ENCODE measurements at regions not wholly inside any gene's neighbourhood (a gene's known extent, or its start where the extent isn't known, plus 50 kb on each side); places are given as distances from the start of the nearest gene placed in this dataset.
"Not testable (repeated sequence)": the region's sequence is repeated elsewhere in the genome, so short reads cannot be mapped to it uniquely, and the experiment has no call there.

DNA sequence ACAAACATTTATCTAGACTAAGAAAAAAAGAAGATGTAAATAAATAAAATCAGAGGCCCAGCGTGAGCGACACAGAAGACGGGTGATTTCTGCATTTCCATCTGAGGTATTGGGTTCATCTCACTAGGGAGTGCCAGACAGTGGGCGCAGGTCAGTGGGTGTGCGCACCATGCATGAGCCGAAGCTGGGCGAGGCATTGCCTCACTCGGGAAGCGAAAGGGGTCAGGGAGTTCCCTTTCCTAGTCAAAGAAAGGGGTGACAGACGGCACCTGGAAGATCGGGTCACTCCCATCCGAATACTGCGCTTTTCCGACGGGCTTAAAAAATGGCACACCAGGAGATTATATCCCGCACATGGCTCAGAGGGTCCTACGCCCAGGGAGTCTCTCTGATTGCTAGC lies 79.5 kb upstream of the ABCD2 start:
- POLR2A ChIA-PET; ATAC-seq; DNase-seq (ENCODE audit: low spot score); CTCF ChIA-PET; H3K27me3 Mint-ChIP-seq (ENCODE audit: low read depth); H3K27ac Mint-ChIP-seq; H3K4me1 Mint-ChIP-seq; H3K4me3 Mint-ChIP-seq: not testable (repeated sequence)
- Mint-ChIP-seq H3K9me3 (peaks cover 41% of the 10 kb centered on the region), H3K36me3 (peaks cover 24% of the 10 kb centered on the region)

DNA sequence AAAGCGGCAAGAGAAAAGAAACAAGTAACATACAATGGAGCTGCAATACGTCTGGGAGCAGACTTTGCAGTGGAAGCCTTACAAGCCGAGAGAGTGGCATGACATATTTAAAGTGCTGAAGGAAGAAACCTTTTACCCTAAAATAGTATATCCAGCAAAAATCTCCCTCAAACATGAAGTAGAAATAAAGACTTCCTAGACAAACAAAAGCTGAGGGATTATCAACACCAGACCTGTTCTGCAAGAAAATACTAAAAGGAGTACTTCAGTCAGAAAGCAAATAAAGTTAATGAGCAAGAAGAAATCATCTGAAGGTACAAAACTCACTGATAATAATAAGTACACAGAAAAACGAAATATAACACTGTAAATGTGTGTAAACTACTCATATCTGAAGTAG lies 77.5 kb upstream of the ABCD2 start:
- TF ChIP-seq, protein P1, sequence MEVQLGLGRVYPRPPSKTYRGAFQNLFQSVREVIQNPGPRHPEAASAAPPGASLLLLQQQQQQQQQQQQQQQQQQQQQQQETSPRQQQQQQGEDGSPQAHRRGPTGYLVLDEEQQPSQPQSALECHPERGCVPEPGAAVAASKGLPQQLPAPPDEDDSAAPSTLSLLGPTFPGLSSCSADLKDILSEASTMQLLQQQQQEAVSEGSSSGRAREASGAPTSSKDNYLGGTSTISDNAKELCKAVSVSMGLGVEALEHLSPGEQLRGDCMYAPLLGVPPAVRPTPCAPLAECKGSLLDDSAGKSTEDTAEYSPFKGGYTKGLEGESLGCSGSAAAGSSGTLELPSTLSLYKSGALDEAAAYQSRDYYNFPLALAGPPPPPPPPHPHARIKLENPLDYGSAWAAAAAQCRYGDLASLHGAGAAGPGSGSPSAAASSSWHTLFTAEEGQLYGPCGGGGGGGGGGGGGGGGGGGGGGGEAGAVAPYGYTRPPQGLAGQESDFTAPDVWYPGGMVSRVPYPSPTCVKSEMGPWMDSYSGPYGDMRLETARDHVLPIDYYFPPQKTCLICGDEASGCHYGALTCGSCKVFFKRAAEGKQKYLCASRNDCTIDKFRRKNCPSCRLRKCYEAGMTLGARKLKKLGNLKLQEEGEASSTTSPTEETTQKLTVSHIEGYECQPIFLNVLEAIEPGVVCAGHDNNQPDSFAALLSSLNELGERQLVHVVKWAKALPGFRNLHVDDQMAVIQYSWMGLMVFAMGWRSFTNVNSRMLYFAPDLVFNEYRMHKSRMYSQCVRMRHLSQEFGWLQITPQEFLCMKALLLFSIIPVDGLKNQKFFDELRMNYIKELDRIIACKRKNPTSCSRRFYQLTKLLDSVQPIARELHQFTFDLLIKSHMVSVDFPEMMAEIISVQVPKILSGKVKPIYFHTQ (CRISPR knock-in tag; IDR thresholded peaks at IDR 0.05): no peak
- no peak for TF ChIP-seq CREB1 (CRISPR knock-in tag; IDR thresholded peaks at IDR 0.05)
- TF ChIP-seq ZNF423 (CRISPR knock-in tag; IDR thresholded peaks at IDR 0.05): no peak
- TF ChIP-seq, protein P2, sequence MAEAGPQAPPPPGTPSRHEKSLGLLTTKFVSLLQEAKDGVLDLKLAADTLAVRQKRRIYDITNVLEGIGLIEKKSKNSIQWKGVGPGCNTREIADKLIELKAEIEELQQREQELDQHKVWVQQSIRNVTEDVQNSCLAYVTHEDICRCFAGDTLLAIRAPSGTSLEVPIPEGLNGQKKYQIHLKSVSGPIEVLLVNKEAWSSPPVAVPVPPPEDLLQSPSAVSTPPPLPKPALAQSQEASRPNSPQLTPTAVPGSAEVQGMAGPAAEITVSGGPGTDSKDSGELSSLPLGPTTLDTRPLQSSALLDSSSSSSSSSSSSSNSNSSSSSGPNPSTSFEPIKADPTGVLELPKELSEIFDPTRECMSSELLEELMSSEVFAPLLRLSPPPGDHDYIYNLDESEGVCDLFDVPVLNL (CRISPR knock-in tag; IDR thresholded peaks at IDR 0.05; ENCODE audit: borderline replicate concordance, low read depth): no peak
- ATAC-seq (no peak), DNase-seq (ENCODE audit: low spot score) (no peak)
- POLR2A ChIA-PET: no interaction called here
- Mint-ChIP-seq H3K27me3 (ENCODE audit: low read depth) (no peaks in the 10 kb centered on the region), H3K9me3 (peaks cover 41% of the 10 kb centered on the region), H3K4me3 (no peak overlapping the region), H3K4me1 (no peaks in the 10 kb centered on the region), H3K27ac (no peak overlapping the region), H3K36me3 (peaks cover 24% of the 10 kb centered on the region)
- CTCF ChIA-PET: no interaction called here

DNA sequence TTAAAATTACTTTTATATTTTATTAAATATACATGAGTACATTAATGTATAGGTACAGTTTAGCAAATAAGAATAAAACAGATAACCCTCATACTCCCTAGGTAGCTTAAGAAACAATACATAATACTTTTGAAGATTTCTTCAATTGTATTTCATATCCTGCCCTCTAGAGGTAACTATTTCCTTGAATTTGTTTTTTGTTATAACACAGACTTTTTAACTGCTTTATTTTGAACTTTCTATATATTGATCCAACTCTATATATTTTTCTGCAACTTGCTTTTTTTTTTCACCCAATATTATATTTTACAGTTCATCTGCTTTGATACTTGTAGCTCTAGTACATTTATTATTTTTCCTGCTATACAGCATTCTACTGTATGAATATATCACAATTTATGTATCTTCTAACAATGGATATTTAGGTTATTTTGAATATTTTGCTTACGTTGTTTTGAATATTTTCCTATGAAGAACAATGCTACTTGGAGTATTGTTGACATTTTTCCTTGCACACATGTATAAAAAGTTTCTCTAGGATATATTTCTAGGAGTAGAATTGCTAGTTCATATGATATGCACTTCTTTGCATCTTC lies 72.8 kb upstream of the ABCD2 start:
- no peak overlapping the region for H3K4me3 Mint-ChIP-seq
- CTCF ChIA-PET: interaction anchor here (0.6 to 1.6 kb wide), 4 partner anchors 45 to 352 kb away, joined by 3 to 7 read pairs (median 4); partner anchors contain the start of gene ABCD2
- no peak for DNase-seq (ENCODE audit: low spot score)
- POLR2A ChIA-PET: no interaction called here
- no peak for ATAC-seq
- H3K36me3 Mint-ChIP-seq: peaks cover 2% of the 10 kb centered on the region
- no peaks in the 10 kb centered on the region for H3K27me3 Mint-ChIP-seq (ENCODE audit: low read depth)
- no peak overlapping the region for H3K27ac Mint-ChIP-seq
- peaks cover 13% of the 10 kb centered on the region for H3K9me3 Mint-ChIP-seq
- H3K4me1 Mint-ChIP-seq: no peaks in the 10 kb centered on the region
- TF ChIP-seq, protein P3, sequence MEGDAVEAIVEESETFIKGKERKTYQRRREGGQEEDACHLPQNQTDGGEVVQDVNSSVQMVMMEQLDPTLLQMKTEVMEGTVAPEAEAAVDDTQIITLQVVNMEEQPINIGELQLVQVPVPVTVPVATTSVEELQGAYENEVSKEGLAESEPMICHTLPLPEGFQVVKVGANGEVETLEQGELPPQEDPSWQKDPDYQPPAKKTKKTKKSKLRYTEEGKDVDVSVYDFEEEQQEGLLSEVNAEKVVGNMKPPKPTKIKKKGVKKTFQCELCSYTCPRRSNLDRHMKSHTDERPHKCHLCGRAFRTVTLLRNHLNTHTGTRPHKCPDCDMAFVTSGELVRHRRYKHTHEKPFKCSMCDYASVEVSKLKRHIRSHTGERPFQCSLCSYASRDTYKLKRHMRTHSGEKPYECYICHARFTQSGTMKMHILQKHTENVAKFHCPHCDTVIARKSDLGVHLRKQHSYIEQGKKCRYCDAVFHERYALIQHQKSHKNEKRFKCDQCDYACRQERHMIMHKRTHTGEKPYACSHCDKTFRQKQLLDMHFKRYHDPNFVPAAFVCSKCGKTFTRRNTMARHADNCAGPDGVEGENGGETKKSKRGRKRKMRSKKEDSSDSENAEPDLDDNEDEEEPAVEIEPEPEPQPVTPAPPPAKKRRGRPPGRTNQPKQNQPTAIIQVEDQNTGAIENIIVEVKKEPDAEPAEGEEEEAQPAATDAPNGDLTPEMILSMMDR (IDR thresholded peaks at IDR 0.05): no peak
- TF ChIP-seq, protein P4, sequence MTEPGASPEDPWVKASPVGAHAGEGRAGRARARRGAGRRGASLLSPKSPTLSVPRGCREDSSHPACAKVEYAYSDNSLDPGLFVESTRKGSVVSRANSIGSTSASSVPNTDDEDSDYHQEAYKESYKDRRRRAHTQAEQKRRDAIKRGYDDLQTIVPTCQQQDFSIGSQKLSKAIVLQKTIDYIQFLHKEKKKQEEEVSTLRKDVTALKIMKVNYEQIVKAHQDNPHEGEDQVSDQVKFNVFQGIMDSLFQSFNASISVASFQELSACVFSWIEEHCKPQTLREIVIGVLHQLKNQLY (CRISPR knock-in tag; IDR thresholded peaks at IDR 0.05): no peak
- TF ChIP-seq, protein P5, sequence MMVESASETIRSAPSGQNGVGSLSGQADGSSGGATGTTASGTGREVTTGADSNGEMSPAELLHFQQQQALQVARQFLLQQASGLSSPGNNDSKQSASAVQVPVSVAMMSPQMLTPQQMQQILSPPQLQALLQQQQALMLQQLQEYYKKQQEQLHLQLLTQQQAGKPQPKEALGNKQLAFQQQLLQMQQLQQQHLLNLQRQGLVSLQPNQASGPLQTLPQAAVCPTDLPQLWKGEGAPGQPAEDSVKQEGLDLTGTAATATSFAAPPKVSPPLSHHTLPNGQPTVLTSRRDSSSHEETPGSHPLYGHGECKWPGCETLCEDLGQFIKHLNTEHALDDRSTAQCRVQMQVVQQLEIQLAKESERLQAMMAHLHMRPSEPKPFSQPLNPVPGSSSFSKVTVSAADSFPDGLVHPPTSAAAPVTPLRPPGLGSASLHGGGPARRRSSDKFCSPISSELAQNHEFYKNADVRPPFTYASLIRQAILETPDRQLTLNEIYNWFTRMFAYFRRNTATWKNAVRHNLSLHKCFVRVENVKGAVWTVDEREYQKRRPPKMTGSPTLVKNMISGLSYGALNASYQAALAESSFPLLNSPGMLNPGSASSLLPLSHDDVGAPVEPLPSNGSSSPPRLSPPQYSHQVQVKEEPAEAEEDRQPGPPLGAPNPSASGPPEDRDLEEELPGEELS (CRISPR knock-in tag; IDR thresholded peaks at IDR 0.05): no peak
- TF ChIP-seq ZNF232 (CRISPR knock-in tag; IDR thresholded peaks at IDR 0.05): no peak
- TF ChIP-seq, protein P6, sequence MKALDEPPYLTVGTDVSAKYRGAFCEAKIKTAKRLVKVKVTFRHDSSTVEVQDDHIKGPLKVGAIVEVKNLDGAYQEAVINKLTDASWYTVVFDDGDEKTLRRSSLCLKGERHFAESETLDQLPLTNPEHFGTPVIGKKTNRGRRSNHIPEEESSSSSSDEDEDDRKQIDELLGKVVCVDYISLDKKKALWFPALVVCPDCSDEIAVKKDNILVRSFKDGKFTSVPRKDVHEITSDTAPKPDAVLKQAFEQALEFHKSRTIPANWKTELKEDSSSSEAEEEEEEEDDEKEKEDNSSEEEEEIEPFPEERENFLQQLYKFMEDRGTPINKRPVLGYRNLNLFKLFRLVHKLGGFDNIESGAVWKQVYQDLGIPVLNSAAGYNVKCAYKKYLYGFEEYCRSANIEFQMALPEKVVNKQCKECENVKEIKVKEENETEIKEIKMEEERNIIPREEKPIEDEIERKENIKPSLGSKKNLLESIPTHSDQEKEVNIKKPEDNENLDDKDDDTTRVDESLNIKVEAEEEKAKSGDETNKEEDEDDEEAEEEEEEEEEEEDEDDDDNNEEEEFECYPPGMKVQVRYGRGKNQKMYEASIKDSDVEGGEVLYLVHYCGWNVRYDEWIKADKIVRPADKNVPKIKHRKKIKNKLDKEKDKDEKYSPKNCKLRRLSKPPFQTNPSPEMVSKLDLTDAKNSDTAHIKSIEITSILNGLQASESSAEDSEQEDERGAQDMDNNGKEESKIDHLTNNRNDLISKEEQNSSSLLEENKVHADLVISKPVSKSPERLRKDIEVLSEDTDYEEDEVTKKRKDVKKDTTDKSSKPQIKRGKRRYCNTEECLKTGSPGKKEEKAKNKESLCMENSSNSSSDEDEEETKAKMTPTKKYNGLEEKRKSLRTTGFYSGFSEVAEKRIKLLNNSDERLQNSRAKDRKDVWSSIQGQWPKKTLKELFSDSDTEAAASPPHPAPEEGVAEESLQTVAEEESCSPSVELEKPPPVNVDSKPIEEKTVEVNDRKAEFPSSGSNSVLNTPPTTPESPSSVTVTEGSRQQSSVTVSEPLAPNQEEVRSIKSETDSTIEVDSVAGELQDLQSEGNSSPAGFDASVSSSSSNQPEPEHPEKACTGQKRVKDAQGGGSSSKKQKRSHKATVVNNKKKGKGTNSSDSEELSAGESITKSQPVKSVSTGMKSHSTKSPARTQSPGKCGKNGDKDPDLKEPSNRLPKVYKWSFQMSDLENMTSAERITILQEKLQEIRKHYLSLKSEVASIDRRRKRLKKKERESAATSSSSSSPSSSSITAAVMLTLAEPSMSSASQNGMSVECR (CRISPR knock-in tag; IDR thresholded peaks at IDR 0.05; ENCODE audit: borderline replicate concordance): no peak
- TF ChIP-seq, protein P7, sequence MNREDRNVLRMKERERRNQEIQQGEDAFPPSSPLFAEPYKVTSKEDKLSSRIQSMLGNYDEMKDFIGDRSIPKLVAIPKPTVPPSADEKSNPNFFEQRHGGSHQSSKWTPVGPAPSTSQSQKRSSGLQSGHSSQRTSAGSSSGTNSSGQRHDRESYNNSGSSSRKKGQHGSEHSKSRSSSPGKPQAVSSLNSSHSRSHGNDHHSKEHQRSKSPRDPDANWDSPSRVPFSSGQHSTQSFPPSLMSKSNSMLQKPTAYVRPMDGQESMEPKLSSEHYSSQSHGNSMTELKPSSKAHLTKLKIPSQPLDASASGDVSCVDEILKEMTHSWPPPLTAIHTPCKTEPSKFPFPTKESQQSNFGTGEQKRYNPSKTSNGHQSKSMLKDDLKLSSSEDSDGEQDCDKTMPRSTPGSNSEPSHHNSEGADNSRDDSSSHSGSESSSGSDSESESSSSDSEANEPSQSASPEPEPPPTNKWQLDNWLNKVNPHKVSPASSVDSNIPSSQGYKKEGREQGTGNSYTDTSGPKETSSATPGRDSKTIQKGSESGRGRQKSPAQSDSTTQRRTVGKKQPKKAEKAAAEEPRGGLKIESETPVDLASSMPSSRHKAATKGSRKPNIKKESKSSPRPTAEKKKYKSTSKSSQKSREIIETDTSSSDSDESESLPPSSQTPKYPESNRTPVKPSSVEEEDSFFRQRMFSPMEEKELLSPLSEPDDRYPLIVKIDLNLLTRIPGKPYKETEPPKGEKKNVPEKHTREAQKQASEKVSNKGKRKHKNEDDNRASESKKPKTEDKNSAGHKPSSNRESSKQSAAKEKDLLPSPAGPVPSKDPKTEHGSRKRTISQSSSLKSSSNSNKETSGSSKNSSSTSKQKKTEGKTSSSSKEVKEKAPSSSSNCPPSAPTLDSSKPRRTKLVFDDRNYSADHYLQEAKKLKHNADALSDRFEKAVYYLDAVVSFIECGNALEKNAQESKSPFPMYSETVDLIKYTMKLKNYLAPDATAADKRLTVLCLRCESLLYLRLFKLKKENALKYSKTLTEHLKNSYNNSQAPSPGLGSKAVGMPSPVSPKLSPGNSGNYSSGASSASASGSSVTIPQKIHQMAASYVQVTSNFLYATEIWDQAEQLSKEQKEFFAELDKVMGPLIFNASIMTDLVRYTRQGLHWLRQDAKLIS (CRISPR knock-in tag; IDR thresholded peaks at IDR 0.05; ENCODE audit: borderline replicate concordance): no peak
- TF ChIP-seq, protein P8, sequence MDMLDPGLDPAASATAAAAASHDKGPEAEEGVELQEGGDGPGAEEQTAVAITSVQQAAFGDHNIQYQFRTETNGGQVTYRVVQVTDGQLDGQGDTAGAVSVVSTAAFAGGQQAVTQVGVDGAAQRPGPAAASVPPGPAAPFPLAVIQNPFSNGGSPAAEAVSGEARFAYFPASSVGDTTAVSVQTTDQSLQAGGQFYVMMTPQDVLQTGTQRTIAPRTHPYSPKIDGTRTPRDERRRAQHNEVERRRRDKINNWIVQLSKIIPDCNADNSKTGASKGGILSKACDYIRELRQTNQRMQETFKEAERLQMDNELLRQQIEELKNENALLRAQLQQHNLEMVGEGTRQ (CRISPR knock-in tag; IDR thresholded peaks at IDR 0.05): no peak
- TF ChIP-seq SMAD3 (CRISPR knock-in tag; IDR thresholded peaks at IDR 0.05; ENCODE audit: borderline replicate concordance): no peak

Measured in WTC11 (cell line).